GM12878 (cell line): ENCODE measurements at regions not wholly inside any gene's neighbourhood (a gene's known extent, or its start where the extent isn't known, plus 50 kb on each side); places are given as distances from the start of the nearest gene placed in this dataset.
A peak's percentile ranks its signal among the peaks of the same experiment; 100 is the strongest.

Experiments
- ATAC-seq: fragments of 200-7000 bp; cut with Tn5 transposase; 3 replicates; pipeline ENCODE4 v1.9.1; 2020; ENCODE audit warnings: mild to moderate bottlenecking, moderate library complexity
- BruUV-seq: library from RNA; stranded (reverse); fragments of 400-500 nt; replicated peaks from 2 replicates; lab custom pipeline; 2021; lab: Mats Ljungman, UMichigan
- CTCF ChIA-PET: fragments of 300-600 bp; sonication (Branson Sonifier 250); formaldehyde crosslinking; extraction: SDS; loops from one replicate; lab custom pipeline; 2021; ENCODE audit warnings: inconsistent platforms; lab: Yijun Ruan, JAX
- POLR2A ChIA-PET: fragments of 350-600 bp; formaldehyde crosslinking; extraction: SDS; loops from one replicate; lab custom pipeline; 2021; ENCODE audit warnings: inconsistent platforms; lab: Charles Lee
- RAD21 ChIA-PET: fragments of 300-600 bp; sonication (Branson Sonifier 250); formaldehyde crosslinking; loops from one replicate; lab custom pipeline; 2023; ENCODE audit warnings: antibody characterized with exemption; ENCODE audit not compliant: unreplicated experiment; lab: Charles Lee
- SMC1A ChIA-PET: fragments of 300-600 bp; sonication (Branson Sonifier 250); formaldehyde crosslinking; loops from one replicate; lab custom pipeline; 2023; ENCODE audit not compliant: unreplicated experiment, uncharacterized antibody; lab: Charles Lee
- DNase-seq: peaks from one replicate; pipeline ENCODE4 v3.0.0-alpha.2; 2011; ENCODE audit warnings: low read depth, low spot score
- FAIRE-seq: peaks from 3 replicates; lab custom pipeline; 2011; peaks lifted over from hg19 to GRCh38; lab: Jason Lieb, UNC
- H2AFZ ChIP-seq: 2 replicates; pipeline ENCODE4 v1.6.0; 2011; ENCODE audit warnings: low read depth, low read length, control low read depth; ENCODE audit not compliant: control insufficient read depth
- H3K27ac ChIP-seq: 2 replicates; pipeline ENCODE4 v1.5.1; 2011; ENCODE audit warnings: control low read depth; ENCODE audit not compliant: control insufficient read depth, insufficient read depth
- H3K27me3 ChIP-seq, 2 experiments: replicated peaks in 1 of 2; 2 replicates each; pipeline versions ENCODE4 v1.6.0 to v1.6.1; 2011; ENCODE audit warnings: low read length in 1 of 2; ENCODE audit not compliant: control insufficient read depth in 2 of 2, insufficient read depth in 2 of 2
- H3K36me3 ChIP-seq, 2 experiments: 2 replicates each; pipeline ENCODE4 v1.5.1; 2011; ENCODE audit warnings: low read length in 1 of 2; ENCODE audit not compliant: control insufficient read depth in 2 of 2, insufficient read depth in 2 of 2
- H3K4me1 ChIP-seq: 2 replicates; pipeline ENCODE4 v1.6.1; 2011; ENCODE audit warnings: mild to moderate bottlenecking, low read length, moderate library complexity, mixed read lengths; ENCODE audit not compliant: control insufficient read depth, insufficient read depth
- H3K4me2 ChIP-seq: 2 replicates; pipeline ENCODE4 v1.6.0; 2011; ENCODE audit warnings: control low read depth; ENCODE audit not compliant: control insufficient read depth, insufficient read depth
- H3K4me3 ChIP-seq: fragments of 200-600 bp; sonication (generic); 2 replicates; pipeline ENCODE4 v1.5.1; 2016
- H3K79me2 ChIP-seq: 2 replicates; pipeline ENCODE4 v1.6.0; 2011; ENCODE audit warnings: low read length; ENCODE audit not compliant: control insufficient read depth, insufficient read depth
- H3K9ac ChIP-seq: 2 replicates; pipeline ENCODE4 v1.8.0; 2011; ENCODE audit warnings: low read length, control low read depth, mixed read lengths; ENCODE audit not compliant: control insufficient read depth, insufficient read depth
- H3K9me3 ChIP-seq: replicated peaks from 3 replicates; pipeline ENCODE4 v1.5.1; 2011; ENCODE audit warnings: mild to moderate bottlenecking, low read length; ENCODE audit not compliant: control insufficient read depth, insufficient read depth
- H4K20me1 ChIP-seq: 2 replicates; pipeline ENCODE4 v1.6.0; 2011; ENCODE audit not compliant: control insufficient read depth, insufficient read depth
- BHLHE40 ChIP-seq, 2 experiments: fragments of 450-650 bp in 1 of 2; IDR thresholded peaks; 2 replicates each; pipeline ENCODE4 v1.6.1; 2011 to 2017; ENCODE audit warnings: low read depth in 2 of 2, borderline replicate concordance in 1 of 2, improper control_type of control experiment in 1 of 2, low read length in 1 of 2, mild to moderate bottlenecking in 1 of 2
- BMI1 ChIP-seq: fragments of 450-650 bp; IDR thresholded peaks from 2 replicates; pipeline ENCODE4 v1.6.1; 2016; ENCODE audit warnings: mild to moderate bottlenecking, moderate library complexity, borderline replicate concordance
- IKZF1 ChIP-seq: fragments of 450-650 bp; conservative IDR thresholded peaks from 2 replicates; pipeline ENCODE4 v1.6.1; 2017; ENCODE audit warnings: antibody characterized with exemption, mild to moderate bottlenecking
- WGBS: methylation state at CpG from one replicate; pipeline ENCODE4 v1.1.6; 2016; ENCODE audit warnings: low lambda C conversion rate; ENCODE audit not compliant: insufficient replicate concordance, insufficient coverage; ENCODE audit errors: missing lambda C conversion rate; 5-methylcytosine and 5-hydroxymethylcytosine counted together
- in situ Hi-C: fragments of 300-500 bp; cut with MboI; formaldehyde crosslinking; loops from 9 replicates; pipeline ENCODE4 v1.14.3; 2018; ENCODE audit warnings: mixed read lengths
- intact Hi-C: fragments of 100-400 bp; cut with micrococcal nuclease; formaldehyde crosslinking; loops from one replicate; pipeline ENCODE4 v1.14.2; 2022; ENCODE audit not compliant: unreplicated experiment

GRCh38 chr1:234742622-234743021 lies 132.6 kb upstream of the IRF2BP2 start:
- no peaks in the 10 kb centered on the region for H3K79me2 ChIP-seq
- H3K4me2 ChIP-seq, result no peak overlapping the region
- intact Hi-C loops, result no loop called here
- H3K4me1 ChIP-seq, result no peaks in the 10 kb centered on the region
- H3K4me3 ChIP-seq, result no peak overlapping the region
- H3K36me3 ChIP-seq, result no peaks in the 10 kb centered on the region
- FAIRE-seq (no peak), DNase-seq (no peak), ATAC-seq (no peak)
- no peak for TF ChIP-seq IKZF1
- H3K27ac ChIP-seq, result no peak overlapping the region
- 72% methylated on average over 10 of the region's 10 CpGs for WGBS
- H3K9me3 ChIP-seq, result no peaks in the 10 kb centered on the region
- ChIA-PET CTCF (no interaction called here), RAD21 (interaction anchor here (1.5 kb wide), 1 partner anchor 42 kb away, joined by 3 read pairs; no protein-coding TSS in a partner anchor), SMC1A (interaction anchor here (0.8 to 2.1 kb wide), 5 partner anchors 8 to 25 kb away, joined by 3 to 4 read pairs (median 3); no protein-coding TSS in a partner anchor), POLR2A (interaction anchor here (0.7 to 3.8 kb wide), 2 partner anchors 12 to 18 kb away, joined by 4 to 14 read pairs; no protein-coding TSS in a partner anchor)
- H3K27me3 ChIP-seq, result no peaks in the 10 kb centered on the region
- no peak overlapping the region for H3K9ac ChIP-seq
- no TSS peak for BruUV-seq
- in situ Hi-C loops, result loop anchor here (25.0 kb wide), 1 partner anchor 95 kb away; no protein-coding TSS in a partner anchor
- no peaks in the 10 kb centered on the region for H4K20me1 ChIP-seq
- H2AFZ ChIP-seq, result no peak overlapping the region

- H3K36me3 ChIP-seq, result no peaks in the 10 kb centered on the region
- H3K4me3 ChIP-seq, result no peak overlapping the region
- SMC1A ChIA-PET, result interaction anchor here (1.0 to 2.4 kb wide), 4 partner anchors 11 to 102 kb away, joined by 3 to 11 read pairs (median 6); no protein-coding TSS in a partner anchor
- no peaks in the 10 kb centered on the region for H3K9me3 ChIP-seq
- H3K79me2 ChIP-seq, result no peaks in the 10 kb centered on the region
- H3K9ac ChIP-seq, result no peak overlapping the region
- no TSS peak for BruUV-seq
- POLR2A ChIA-PET, result interaction anchor here (0.6 to 0.7 kb wide), 2 partner anchors 42 to 103 kb away, joined by 3 read pairs; no protein-coding TSS in a partner anchor
- H3K4me2 ChIP-seq, result no peak overlapping the region
- no peak overlapping the region for H3K27ac ChIP-seq
- TF ChIP-seq BMI1, result peak; percentile 53; the same call in 1 of the 2 replicates
- TF ChIP-seq BHLHE40 (IDR thresholded peaks at IDR 0.05; ENCODE audit: borderline replicate concordance in 1 of 2, low read depth in 2 of 2, low read length in 1 of 2), result no peak
- in situ Hi-C loops, result loop anchor here (10.0 to 25.0 kb wide), 2 partner anchors 99 to 347 kb away; no protein-coding TSS in a partner anchor
- WGBS, result 94% methylated on average over 6 of the region's 6 CpGs
- no peak for DNase-seq
- intact Hi-C loops, result no loop called here
- CTCF ChIA-PET, result interaction anchor here (2.6 kb wide), 1 partner anchor 17 kb away, joined by 10 read pairs; no protein-coding TSS in a partner anchor
- FAIRE-seq, result no peak
- H2AFZ ChIP-seq, result no peak overlapping the region
- RAD21 ChIA-PET, result interaction anchor here (1.2 to 1.7 kb wide), 2 partner anchors 16 to 126 kb away, joined by 3 to 4 read pairs; no protein-coding TSS in a partner anchor
- ATAC-seq, result no peak
- no peaks in the 10 kb centered on the region for H4K20me1 ChIP-seq
- no peaks in the 10 kb centered on the region for H3K4me1 ChIP-seq
- H3K27me3 ChIP-seq, result no peaks in the 10 kb centered on the region
Observed at GRCh38 chr1:234737967-234738314, 128.0 kb upstream of the IRF2BP2 start.
